Stimulated activated CD4-positive, alpha-beta T cell treated with anti-CD3 and anti-CD28 coated beads, TNF-alpha, amount 100 ng/mL, for 24 hours (primary cell): ENCODE measurements at regions not wholly inside any gene's neighbourhood (a gene's known extent, or its start where the extent isn't known, plus 50 kb on each side); places are given as distances from the start of the nearest gene placed in this dataset.
"Not testable (repeated sequence)": the region's sequence is repeated elsewhere in the genome, so short reads cannot be mapped to it uniquely, and the experiment has no call there.

Experiments
- DNase-seq, 3 experiments: peaks; one replicate each; pipeline ENCODE4 v3.0.0-alpha.2; 2020; ENCODE audit warnings: low read depth in 3 of 3

- DNase-seq, result no peak
Observed at GRCh38 chr2:64879745-64880144, 109.5 kb upstream of the SLC1A4 start.

- no peak for DNase-seq
Observed at GRCh38 chr2:64880193-64880951, 108.8 kb upstream of the SLC1A4 start.

- DNase-seq, result no peak
Observed at GRCh38 chr2:64881037-64881492, 108.1 kb upstream of the SLC1A4 start.

GRCh38 chr2:64887565-64887964 lies 101.6 kb upstream of the SLC1A4 start:
- no peak for DNase-seq

- DNase-seq, result no peak
Observed at GRCh38 chr2:64888591-64889309, 100.4 kb upstream of the SLC1A4 start.

GRCh38 chr2:64889803-64890202 lies 99.4 kb upstream of the SLC1A4 start:
- no peak for DNase-seq

GRCh38 chr2:64896572-64896971 lies 92.6 kb upstream of the SLC1A4 start:
- DNase-seq, result not testable (repeated sequence)

- DNase-seq, result no peak
Observed at GRCh38 chr2:64899081-64899865, 89.9 kb upstream of the SLC1A4 start.

GRCh38 chr2:64899876-64900275 lies 89.3 kb upstream of the SLC1A4 start:
- not testable (repeated sequence) for DNase-seq

GRCh38 chr2:64904413-64905329 lies 84.5 kb upstream of the SLC1A4 start:
- no peak for DNase-seq

- DNase-seq, result no peak
Observed at GRCh38 chr2:64905338-64906024, 83.7 kb upstream of the SLC1A4 start.

- no peak for DNase-seq
Observed at GRCh38 chr2:64906853-64907536, 82.2 kb upstream of the SLC1A4 start.

GRCh38 chr2:64908406-64908805 lies 80.8 kb upstream of the SLC1A4 start:
- DNase-seq, result no peak

GRCh38 chr2:64910523-64910922 lies 78.7 kb upstream of the SLC1A4 start:
- no peak for DNase-seq

- no peak for DNase-seq
Observed at GRCh38 chr2:64910972-64911433, 78.2 kb upstream of the SLC1A4 start.

GRCh38 chr2:64913357-64913869 lies 75.8 kb upstream of the SLC1A4 start:
- DNase-seq, result no peak

GRCh38 chr2:64914247-64914646 lies 75.0 kb upstream of the SLC1A4 start:
- DNase-seq, result no peak

- no peak for DNase-seq
Observed at GRCh38 chr2:64914735-64915509, 74.3 kb upstream of the SLC1A4 start.

- DNase-seq, result no peak
Observed at GRCh38 chr2:64915510-64915900, 73.7 kb upstream of the SLC1A4 start.
